ENCODE measurements at regions not wholly inside any gene's neighbourhood (a gene's known extent, or its start where the extent isn't known, plus 50 kb on each side); places are given as distances from the start of the nearest gene placed in this dataset.

DNA sequence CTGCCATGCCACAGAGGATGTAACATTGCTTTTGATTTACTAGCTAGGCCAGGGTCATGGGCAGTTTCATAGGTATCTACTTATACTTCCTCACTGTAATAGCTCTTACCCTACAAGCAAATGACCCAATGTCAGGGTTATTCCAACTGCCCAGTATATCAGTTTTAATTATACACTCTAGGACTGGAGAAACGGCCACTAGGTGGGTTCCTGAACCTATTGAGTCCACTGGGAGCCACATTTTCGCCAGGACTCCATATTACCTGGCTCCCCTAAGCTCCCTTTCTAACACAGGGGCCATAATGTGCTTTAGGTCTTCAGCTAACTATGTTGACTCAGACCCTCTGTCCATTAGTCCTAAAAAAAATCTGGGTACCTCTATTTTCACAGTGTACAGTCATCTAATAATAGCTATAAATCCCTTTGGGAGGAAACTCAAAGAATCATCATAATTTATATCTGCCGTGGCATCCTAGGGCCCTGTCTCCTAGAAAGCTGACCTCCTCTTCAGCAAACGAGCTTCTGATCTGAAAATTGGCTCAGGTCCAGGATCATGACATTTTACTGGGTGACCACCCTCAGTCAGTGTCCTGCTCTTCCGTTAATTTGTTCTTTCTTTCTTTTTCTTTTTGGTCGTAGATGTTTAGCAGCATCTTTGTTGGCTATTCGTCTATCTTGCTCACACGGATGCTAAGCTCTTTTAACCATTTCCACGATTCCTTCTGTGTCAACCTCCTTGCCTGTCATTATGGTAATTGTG lies 244.3 kb downstream of the FAM76B start:
- no peak for DNase-seq

- no peak for DNase-seq
Observed at GRCh38 chr11:95544095-95544856, 245.3 kb downstream of the FAM76B start.

DNA sequence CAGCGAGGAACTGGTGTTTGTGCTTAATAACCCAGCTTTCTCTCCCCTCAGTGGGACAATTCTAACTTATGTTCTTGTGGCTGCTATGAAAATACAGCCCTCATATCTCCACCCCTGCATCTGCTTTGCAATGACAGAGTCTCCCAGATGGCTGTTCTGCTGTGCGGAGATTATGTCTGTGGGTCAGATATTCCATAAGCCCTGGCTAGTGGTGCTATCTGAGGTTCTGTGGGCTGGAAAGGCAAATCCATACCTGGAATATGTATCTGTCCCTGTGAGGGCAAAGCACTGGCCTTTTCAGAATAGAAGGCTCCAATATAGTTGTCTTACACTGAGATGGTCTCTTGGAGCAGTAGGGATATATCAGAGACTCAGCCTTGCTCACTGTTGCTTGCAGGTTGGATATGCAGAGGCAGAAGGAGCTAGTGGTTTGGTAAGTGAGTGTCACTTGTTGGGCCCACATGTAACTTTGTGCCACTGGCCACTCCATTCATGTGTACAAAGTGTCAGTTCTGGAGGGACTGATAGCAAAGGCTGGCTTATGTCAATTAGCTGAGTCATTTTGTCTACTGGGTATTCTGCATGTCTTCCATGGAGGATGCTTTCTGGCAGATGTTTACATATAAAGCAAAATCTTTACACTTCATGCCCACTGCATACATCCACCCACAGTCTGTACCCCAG lies 246.6 kb downstream of the FAM76B start:
- no peak for DNase-seq

- no peak for DNase-seq
Observed at GRCh38 chr11:95541715-95542114, 247.9 kb downstream of the FAM76B start.

- DNase-seq, result no peak
Observed at GRCh38 chr11:95536047-95536690, 253.4 kb downstream of the FAM76B start.

- no peak for DNase-seq
Observed at GRCh38 chr11:95534809-95535208, 254.8 kb downstream of the FAM76B start.

DNA sequence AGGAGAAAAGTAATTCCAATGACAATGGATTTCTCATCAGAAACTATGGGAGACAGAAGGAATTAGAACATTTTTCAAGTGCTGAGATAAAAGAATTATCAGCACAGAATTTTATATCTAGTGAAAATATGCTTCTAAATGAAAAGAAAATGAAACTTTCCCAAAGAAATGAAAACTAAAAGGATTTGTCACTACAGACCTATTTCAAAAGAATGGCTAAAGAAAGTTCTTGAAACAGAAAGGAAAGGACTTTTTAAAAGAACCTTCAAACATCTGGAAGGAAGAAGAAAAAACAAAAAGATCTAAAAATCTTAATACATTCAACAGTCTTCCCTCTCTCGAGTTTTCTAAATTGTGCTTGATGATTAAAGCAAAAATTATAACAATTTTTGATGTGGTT lies 255.4 kb downstream of the FAM76B start:
- no peak for DNase-seq

DNA sequence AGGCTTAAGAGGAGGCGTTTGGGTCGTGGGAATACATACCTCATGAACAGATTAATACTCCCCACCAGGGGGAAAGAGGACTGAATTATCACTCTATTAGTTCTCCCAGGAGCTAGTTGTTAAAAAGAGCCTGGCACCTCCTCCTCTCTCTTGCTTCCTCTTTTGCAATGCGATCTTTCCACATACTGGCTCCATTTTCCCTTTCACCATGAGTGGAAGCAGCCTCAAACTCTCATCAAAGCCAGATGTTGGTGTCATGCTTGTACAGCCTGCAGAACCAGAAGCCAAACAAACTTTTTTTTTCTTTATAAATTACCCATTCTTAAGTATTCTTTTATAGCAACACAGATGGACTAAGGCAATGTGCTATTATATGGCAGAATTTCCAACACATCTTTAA lies 258.5 kb downstream of the FAM76B start:
- DNase-seq, result no peak

DNA sequence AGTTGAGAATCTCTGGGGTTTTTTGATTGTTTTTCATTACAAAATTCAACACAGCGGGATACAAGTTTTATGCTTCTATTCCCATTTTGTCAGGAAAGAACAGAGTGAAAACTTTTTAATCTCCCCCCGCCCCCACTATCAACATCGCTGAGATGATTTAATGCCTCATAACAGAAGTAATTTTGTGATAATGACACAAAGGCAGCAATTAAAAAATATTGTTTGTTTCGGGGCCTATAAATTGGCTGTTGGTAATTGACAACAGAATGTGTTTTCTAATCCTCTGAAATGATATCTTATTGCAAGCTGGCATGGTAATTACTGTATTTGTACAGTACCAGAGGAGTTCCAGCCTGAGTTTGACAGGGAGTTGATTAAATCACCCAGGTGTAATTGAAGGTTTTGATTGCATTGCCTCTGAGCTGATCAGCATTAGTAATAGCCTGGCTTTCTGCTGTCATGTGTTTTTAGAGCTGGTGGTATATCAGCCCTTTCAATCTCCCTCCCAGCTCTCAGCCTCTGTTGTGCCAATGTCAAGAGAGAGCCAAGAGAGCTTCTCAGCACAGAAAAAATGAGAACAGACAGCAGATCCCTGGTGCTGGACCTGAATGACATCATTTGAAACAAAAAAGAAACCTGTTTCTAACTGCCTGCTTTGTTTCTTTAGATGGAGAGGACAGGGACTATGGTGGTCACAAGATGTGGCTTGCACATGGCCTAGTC lies 265.1 kb downstream of the FAM76B start:
- DNase-seq, result no peak

DNA sequence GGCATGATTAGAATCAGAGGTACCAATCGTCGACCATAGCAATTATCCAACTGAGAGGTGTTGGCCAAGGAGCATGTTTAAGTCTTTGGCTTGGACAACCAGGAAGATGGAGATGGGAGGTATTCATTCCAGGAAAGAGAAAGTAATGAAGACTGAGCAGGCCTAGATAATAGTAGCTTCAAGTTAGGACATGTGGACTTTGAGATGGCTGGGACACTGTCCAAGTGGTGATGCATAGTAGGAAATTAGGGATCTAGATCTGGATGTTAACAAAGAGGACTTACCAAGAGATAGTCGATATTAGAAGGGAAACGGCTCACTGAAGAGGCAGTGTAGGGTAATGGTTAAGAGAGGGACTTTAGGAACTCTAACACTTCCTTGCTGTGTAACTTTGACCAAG lies 266.7 kb downstream of the FAM76B start:
- no peak for DNase-seq

- DNase-seq, result no peak
Observed at GRCh38 chr11:95521862-95522261, 267.7 kb downstream of the FAM76B start.

DNA sequence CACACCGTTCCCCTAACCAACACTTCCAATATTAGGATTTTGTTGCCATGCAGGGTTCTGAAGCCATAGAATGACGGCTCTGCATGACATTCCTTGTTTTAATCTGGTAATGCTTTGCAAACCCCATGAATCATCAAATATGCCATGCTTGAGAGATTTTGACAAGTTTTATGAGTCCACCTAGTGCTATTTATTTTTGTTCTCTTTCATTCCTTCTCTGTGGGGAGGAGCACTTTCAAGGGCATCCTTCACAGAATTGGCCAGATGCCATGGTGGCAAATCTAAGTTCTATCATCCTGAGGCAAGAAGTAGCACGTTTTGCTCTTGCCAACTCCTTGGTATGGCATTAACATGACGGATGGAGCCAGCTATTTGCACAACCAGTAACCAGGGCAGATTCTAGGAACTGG lies 268.4 kb downstream of the FAM76B start:
- DNase-seq, result no peak

GRCh38 chr11:95520369-95521132 lies 269.0 kb downstream of the FAM76B start:
- DNase-seq, result no peak

DNA sequence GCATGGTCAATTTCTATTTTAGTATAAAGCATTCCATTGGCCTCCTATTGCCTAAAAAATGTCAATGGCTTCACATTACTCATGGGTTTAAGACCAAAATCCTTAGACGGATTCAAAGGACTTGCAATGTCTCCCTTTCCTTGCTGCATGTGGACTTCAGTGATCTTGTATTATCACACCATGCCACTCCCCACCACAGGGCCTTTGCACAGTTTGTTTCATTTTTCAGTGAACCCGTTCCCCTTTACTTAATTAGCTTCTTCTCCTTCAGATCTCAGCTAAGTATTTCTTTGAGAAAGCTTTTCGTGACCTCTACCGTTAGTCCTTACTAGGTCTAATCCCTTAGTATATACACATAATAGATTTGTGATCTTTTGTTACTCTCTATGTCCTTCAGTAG lies 269.7 kb downstream of the FAM76B start:
- no peak for DNase-seq

DNA sequence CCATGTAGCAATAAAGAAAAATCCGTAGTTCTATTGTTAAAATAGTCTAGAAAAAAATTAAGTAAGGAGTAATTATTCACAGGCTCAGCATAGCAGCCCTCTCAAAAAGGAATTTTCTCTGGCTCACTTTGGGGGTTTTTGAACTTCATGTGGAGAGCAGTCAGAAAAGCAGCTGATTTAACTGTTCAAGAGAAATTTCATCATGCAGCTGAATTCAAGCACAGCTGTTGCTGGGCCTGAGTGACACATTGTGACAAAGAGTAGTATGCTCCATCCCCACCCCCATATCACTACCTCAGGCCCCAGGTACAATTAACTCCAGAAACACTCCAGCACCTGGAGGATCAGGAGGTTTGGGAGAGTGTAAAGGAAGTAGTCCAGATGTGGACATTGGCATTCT lies 272.1 kb downstream of the FAM76B start:
- no peak for DNase-seq

GRCh38 chr11:95516786-95517185 lies 272.8 kb downstream of the FAM76B start:
- no peak for DNase-seq

DNA sequence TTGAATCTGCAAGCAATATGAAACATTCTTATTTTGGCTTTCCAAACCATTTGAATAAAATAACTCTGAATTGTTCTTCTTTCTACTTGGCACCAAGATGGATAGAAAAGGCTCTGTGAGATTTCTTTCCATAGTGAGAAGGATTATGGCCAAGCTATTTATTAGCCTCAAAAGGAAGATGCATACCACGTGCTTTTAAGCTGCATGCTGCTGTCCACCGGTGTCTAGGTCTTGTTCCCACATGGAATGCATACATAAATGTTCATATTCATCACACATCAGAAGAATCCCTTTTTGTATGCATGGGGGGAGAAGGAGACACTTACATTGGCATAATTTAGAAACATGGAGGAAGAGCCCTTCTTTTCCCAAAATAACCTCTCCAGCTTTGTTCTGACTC lies 273.4 kb downstream of the FAM76B start:
- no peak for DNase-seq

- DNase-seq, result no peak
Observed at GRCh38 chr11:95515371-95515770, 274.2 kb downstream of the FAM76B start.

GRCh38 chr11:95514416-95515110 lies 275.0 kb downstream of the FAM76B start:
- no peak for DNase-seq

DNA sequence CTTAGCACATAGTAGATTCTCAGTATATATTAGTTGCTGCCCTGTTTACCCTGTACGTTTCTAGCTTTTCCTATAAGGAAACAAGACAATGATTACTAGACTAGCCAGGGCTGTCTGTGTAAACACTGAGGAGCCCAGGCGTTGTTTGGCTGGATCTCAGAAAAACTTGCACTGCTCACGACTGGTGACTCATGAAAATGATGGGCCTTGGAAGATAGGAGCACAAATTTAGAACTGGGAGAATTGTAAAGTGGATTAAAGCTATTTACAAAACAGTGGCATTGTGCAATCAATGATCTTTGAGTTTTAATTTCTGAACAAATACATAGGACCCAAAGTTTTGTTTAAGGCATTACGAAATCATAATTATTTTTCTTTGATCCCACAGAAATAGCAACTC lies 276.9 kb downstream of the FAM76B start:
- no peak for DNase-seq

DNA sequence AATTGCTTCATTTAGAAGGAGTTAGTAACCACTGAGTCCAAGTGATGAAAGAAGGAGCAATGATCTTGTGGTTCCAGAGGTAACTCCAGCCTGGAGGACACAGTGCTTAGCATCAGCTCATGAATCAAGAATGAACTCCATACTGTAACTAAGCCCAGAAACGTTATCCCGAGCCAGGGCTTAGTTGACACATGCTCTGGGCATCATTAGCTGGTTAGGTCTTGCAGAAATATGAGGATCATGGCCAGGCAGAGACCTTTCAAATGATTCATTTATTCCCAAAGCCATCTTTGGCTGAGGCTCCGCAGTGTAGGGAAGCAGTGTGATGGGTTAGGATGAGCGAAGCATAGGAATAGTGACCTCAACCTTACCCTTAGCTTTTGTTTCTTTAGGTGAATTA lies 277.4 kb downstream of the FAM76B start:
- no peak for DNase-seq

Measured in SW 1271 (cell line).